Rectal smooth muscle tissue (tissue), 1 donor: ENCODE measurements at regions not wholly inside any gene's neighbourhood (a gene's known extent, or its start where the extent isn't known, plus 50 kb on each side); places are given as distances from the start of the nearest gene placed in this dataset.

Source experiments
- H3K27ac ChIP-seq: one replicate; pipeline ENCODE4 v1.7.0; 2013; ENCODE audit warnings: low read depth, low read length, inconsistent platforms
- H3K27me3 ChIP-seq: one replicate; pipeline ENCODE4 v1.7.0; 2013; ENCODE audit warnings: low read length; ENCODE audit not compliant: control insufficient read depth, insufficient read depth
- H3K36me3 ChIP-seq: one replicate; pipeline ENCODE4 v1.7.0; 2013; ENCODE audit warnings: low read length; ENCODE audit not compliant: control insufficient read depth, insufficient read depth
- H3K4me1 ChIP-seq: one replicate; pipeline ENCODE4 v1.7.0; 2013; ENCODE audit warnings: low read length; ENCODE audit not compliant: control insufficient read depth, insufficient read depth
- H3K4me3 ChIP-seq: one replicate; pipeline ENCODE4 v1.7.0; 2013; ENCODE audit warnings: low read length
- H3K9ac ChIP-seq: one replicate; pipeline ENCODE4 v1.7.0; 2013; ENCODE audit warnings: low read length

GRCh38 chr2:128368437-128369107 is 49.9 kb upstream of the HS6ST1 start:
- H3K27ac ChIP-seq, result no peak overlapping the region
- no peaks in the 10 kb centered on the region for H3K4me1 ChIP-seq
- no peak overlapping the region for H3K9ac ChIP-seq
- no peaks in the 10 kb centered on the region for H3K27me3 ChIP-seq
- H3K4me3 ChIP-seq, result no peak overlapping the region
- H3K36me3 ChIP-seq, result no peaks in the 10 kb centered on the region

GRCh38 chr2:128369108-128369555 is 50.5 kb upstream of the HS6ST1 start:
- Histone ChIP-seq H3K27ac (no peak overlapping the region), H3K27me3 (no peaks in the 10 kb centered on the region), H3K4me3 (no peak overlapping the region), H3K4me1 (peaks cover 4% of the 10 kb centered on the region), H3K36me3 (no peaks in the 10 kb centered on the region), H3K9ac (no peak overlapping the region)

GRCh38 chr2:128369602-128370467 is 51.2 kb upstream of the HS6ST1 start:
- Histone ChIP-seq H3K36me3 (no peaks in the 10 kb centered on the region), H3K9ac (no peak overlapping the region), H3K27ac (no peak overlapping the region), H3K27me3 (no peaks in the 10 kb centered on the region), H3K4me1 (peaks cover 9% of the 10 kb centered on the region), H3K4me3 (no peak overlapping the region)

- Histone ChIP-seq H3K9ac (no peak overlapping the region), H3K27ac (no peak overlapping the region), H3K27me3 (no peaks in the 10 kb centered on the region), H3K36me3 (no peaks in the 10 kb centered on the region), H3K4me1 (peaks cover 14% of the 10 kb centered on the region), H3K4me3 (no peak overlapping the region)
Measured at GRCh38 chr2:128370468-128371247, 52.0 kb upstream of the HS6ST1 start.

- no peak overlapping the region for H3K9ac ChIP-seq
- H3K4me1 ChIP-seq, result peaks cover 16% of the 10 kb centered on the region
- no peaks in the 10 kb centered on the region for H3K36me3 ChIP-seq
- no peak overlapping the region for H3K4me3 ChIP-seq
- H3K27ac ChIP-seq, result no peak overlapping the region
- H3K27me3 ChIP-seq, result no peaks in the 10 kb centered on the region
Measured at GRCh38 chr2:128371248-128371630, 52.6 kb upstream of the HS6ST1 start.

- no peak overlapping the region for H3K27ac ChIP-seq
- no peak overlapping the region for H3K9ac ChIP-seq
- H3K36me3 ChIP-seq, result no peaks in the 10 kb centered on the region
- H3K4me3 ChIP-seq, result no peak overlapping the region
- no peaks in the 10 kb centered on the region for H3K27me3 ChIP-seq
- H3K4me1 ChIP-seq, result peaks cover 16% of the 10 kb centered on the region
Measured at GRCh38 chr2:128371648-128372345, 53.1 kb upstream of the HS6ST1 start.

GRCh38 chr2:128372621-128373341 is 54.1 kb upstream of the HS6ST1 start:
- Histone ChIP-seq H3K36me3 (no peaks in the 10 kb centered on the region), H3K9ac (no peak overlapping the region), H3K27ac (no peak overlapping the region), H3K4me3 (no peak overlapping the region), H3K27me3 (no peaks in the 10 kb centered on the region), H3K4me1 (peaks cover 16% of the 10 kb centered on the region)

- Histone ChIP-seq H3K27ac (peak overlapping the region; percentile 46), H3K36me3 (no peaks in the 10 kb centered on the region), H3K4me1 (peaks cover 18% of the 10 kb centered on the region), H3K9ac (no peak overlapping the region), H3K4me3 (no peak overlapping the region), H3K27me3 (no peaks in the 10 kb centered on the region)
Measured at GRCh38 chr2:128373451-128374000, 54.9 kb upstream of the HS6ST1 start.

- H3K4me1 ChIP-seq, result peaks cover 24% of the 10 kb centered on the region
- H3K4me3 ChIP-seq, result no peak overlapping the region
- H3K27me3 ChIP-seq, result no peaks in the 10 kb centered on the region
- peak overlapping the region; percentile 50 for H3K27ac ChIP-seq
- no peak overlapping the region for H3K9ac ChIP-seq
- H3K36me3 ChIP-seq, result no peaks in the 10 kb centered on the region
Measured at GRCh38 chr2:128374001-128374710, 55.5 kb upstream of the HS6ST1 start.

- Histone ChIP-seq H3K27me3 (no peaks in the 10 kb centered on the region), H3K9ac (no peak overlapping the region), H3K4me3 (no peak overlapping the region), H3K4me1 (peaks cover 29% of the 10 kb centered on the region), H3K27ac (peak overlapping the region; percentile 50), H3K36me3 (no peaks in the 10 kb centered on the region)
Measured at GRCh38 chr2:128374711-128375413, 56.2 kb upstream of the HS6ST1 start.
